Activated naive CD4-positive, alpha-beta T cell treated with anti-CD3 and anti-CD28 coated beads, Interleukin-2, amount 50 U/mL, for 16 hours (primary cell): ENCODE measurements at regions not wholly inside any gene's neighbourhood (a gene's known extent, or its start where the extent isn't known, plus 50 kb on each side); places are given as distances from the start of the nearest gene placed in this dataset.
"Not testable (repeated sequence)": the region's sequence is repeated elsewhere in the genome, so short reads cannot be mapped to it uniquely, and the experiment has no call there.

Experiments used
- DNase-seq: peaks from one replicate; pipeline ENCODE4 v3.0.0-alpha.2; 2020

GRCh38 chr11:87531835-87532234 lies 494.1 kb downstream of the TMEM135 start:
- not testable (repeated sequence) for DNase-seq

- no peak for DNase-seq
Observed at GRCh38 chr11:87529486-87529885, 491.8 kb downstream of the TMEM135 start.

GRCh38 chr11:87528752-87529151 lies 491.0 kb downstream of the TMEM135 start:
- DNase-seq, result no peak

GRCh38 chr11:87523276-87523675 lies 485.5 kb downstream of the TMEM135 start:
- DNase-seq, result no peak

- DNase-seq, result no peak
Observed at GRCh38 chr11:87518266-87518665, 480.5 kb downstream of the TMEM135 start.

GRCh38 chr11:87517351-87517750 lies 479.6 kb downstream of the TMEM135 start:
- DNase-seq, result no peak

GRCh38 chr11:87507722-87508121 lies 470.0 kb downstream of the TMEM135 start:
- DNase-seq, result not testable (repeated sequence)

- DNase-seq, result not testable (repeated sequence)
Observed at GRCh38 chr11:87506946-87507345, 469.2 kb downstream of the TMEM135 start.

GRCh38 chr11:87501388-87501787 lies 463.7 kb downstream of the TMEM135 start:
- DNase-seq, result no peak

- DNase-seq, result not testable (repeated sequence)
Observed at GRCh38 chr11:87494936-87495335, 457.2 kb downstream of the TMEM135 start.

- not testable (repeated sequence) for DNase-seq
Observed at GRCh38 chr11:87494026-87494425, 456.3 kb downstream of the TMEM135 start.

- no peak for DNase-seq
Observed at GRCh38 chr11:87493516-87493915, 455.8 kb downstream of the TMEM135 start.

GRCh38 chr11:87491381-87491780 lies 453.6 kb downstream of the TMEM135 start:
- no peak for DNase-seq

GRCh38 chr11:87490671-87491070 lies 452.9 kb downstream of the TMEM135 start:
- no peak for DNase-seq

- DNase-seq, result no peak
Observed at GRCh38 chr11:87484566-87484965, 446.8 kb downstream of the TMEM135 start.

GRCh38 chr11:87477321-87477720 lies 439.6 kb downstream of the TMEM135 start:
- no peak for DNase-seq

- no peak for DNase-seq
Observed at GRCh38 chr11:87473174-87473573, 435.4 kb downstream of the TMEM135 start.

GRCh38 chr11:87466223-87466622 lies 428.5 kb downstream of the TMEM135 start:
- DNase-seq, result no peak

- DNase-seq, result no peak
Observed at GRCh38 chr11:87465716-87466115, 428.0 kb downstream of the TMEM135 start.

GRCh38 chr11:87463486-87464102 lies 425.9 kb downstream of the TMEM135 start:
- DNase-seq, result no peak

GRCh38 chr11:87462171-87462570 lies 424.4 kb downstream of the TMEM135 start:
- DNase-seq, result no peak

GRCh38 chr11:87460842-87461637 lies 423.3 kb downstream of the TMEM135 start:
- DNase-seq, result no peak

- no peak for DNase-seq
Observed at GRCh38 chr11:87460279-87460678, 422.5 kb downstream of the TMEM135 start.

- no peak for DNase-seq
Observed at GRCh38 chr11:87459351-87459750, 421.6 kb downstream of the TMEM135 start.

- DNase-seq, result no peak
Observed at GRCh38 chr11:87456499-87456898, 418.8 kb downstream of the TMEM135 start.
